ENCODE measurements at regions not wholly inside any gene's neighbourhood (a gene's known extent, or its start where the extent isn't known, plus 50 kb on each side); places are given as distances from the start of the nearest gene placed in this dataset.
"Not testable (repeated sequence)": the region's sequence is repeated elsewhere in the genome, so short reads cannot be mapped to it uniquely, and the experiment has no call there.

- no peaks in the 10 kb centered on the region for H3K36me3 ChIP-seq
- TF ChIP-seq POLR2A (IDR thresholded peaks at IDR 0.05) (no peak), EP300 (IDR thresholded peaks at IDR 0.05) (no peak), CTCF (IDR thresholded peaks at IDR 0.05) (peak; percentile 55 to 77 (median 66))
- peak in 1 of 2 donors; percentile 76 for DNase-seq (ENCODE audit: low spot score in 2 of 2)
Observed at GRCh38 chr13:24995225-24995804, 100.6 kb upstream of the PABPC3 start.

GRCh38 chr13:24997367-24997967 lies 98.5 kb upstream of the PABPC3 start:
- H3K4me3 ChIP-seq: no peak overlapping the region
- TF ChIP-seq CTCF (IDR thresholded peaks at IDR 0.05) (peak; percentile 48 to 71 (median 64)), POLR2A (IDR thresholded peaks at IDR 0.05) (no peak), EP300 (IDR thresholded peaks at IDR 0.05) (no peak)
- H3K36me3 ChIP-seq: no peaks in the 10 kb centered on the region
- no peak overlapping the region for H3K27ac ChIP-seq
- WGBS, 2 donors: 33 to 34% methylated on average over 10 of the region's 10 CpGs
- DNase-seq (ENCODE audit: low spot score in 2 of 2): peak in 1 of 2 donors; percentile 67
- no peaks in the 10 kb centered on the region for H3K4me1 ChIP-seq
- peaks cover 0 to 17% of the 10 kb centered on the region in 2 donors for H3K27me3 ChIP-seq
- no peaks in the 10 kb centered on the region for H3K9me3 ChIP-seq

More at GRCh38 chr13:24995225-24995804, 100.6 kb upstream of the PABPC3 start:
- Histone ChIP-seq H3K9me3 (no peaks in the 10 kb centered on the region), H3K27me3 (peaks cover 0 to 4% of the 10 kb centered on the region in 2 donors), H3K4me1 (no peaks in the 10 kb centered on the region), H3K4me3 (no peak overlapping the region), H3K27ac (no peak overlapping the region)
- WGBS, 2 donors: 8 to 11% methylated on average over 6 of the region's 6 CpGs

- Histone ChIP-seq H3K4me3 (no peak overlapping the region), H3K36me3 (no peaks in the 10 kb centered on the region), H3K4me1 (no peaks in the 10 kb centered on the region), H3K27ac (no peak overlapping the region), H3K9me3 (no peaks in the 10 kb centered on the region), H3K27me3 (peaks cover 0 to 17% of the 10 kb centered on the region in 2 donors)
- no peak for DNase-seq (ENCODE audit: low spot score in 2 of 2)
- TF ChIP-seq EP300 (IDR thresholded peaks at IDR 0.05) (no peak), POLR2A (IDR thresholded peaks at IDR 0.05) (no peak), CTCF (IDR thresholded peaks at IDR 0.05) (no peak)
- WGBS, 2 donors: 86 to 91% methylated on average over 8 of the region's 8 CpGs
Observed at GRCh38 chr13:24998433-24998832, 97.5 kb upstream of the PABPC3 start.

- 69 to 72% methylated on average over 11 of the region's 11 CpGs for WGBS, 2 donors
- H3K27me3 ChIP-seq: peaks cover 0 to 17% of the 10 kb centered on the region in 2 donors
- no peak overlapping the region for H3K4me3 ChIP-seq
- no peak overlapping the region for H3K27ac ChIP-seq
- TF ChIP-seq CTCF (IDR thresholded peaks at IDR 0.05): no peak
- no peak for TF ChIP-seq EP300 (IDR thresholded peaks at IDR 0.05)
- no peak for TF ChIP-seq POLR2A (IDR thresholded peaks at IDR 0.05)
- H3K36me3 ChIP-seq: no peaks in the 10 kb centered on the region
- no peak for DNase-seq (ENCODE audit: low spot score in 2 of 2)
- H3K9me3 ChIP-seq: no peaks in the 10 kb centered on the region
- H3K4me1 ChIP-seq: no peaks in the 10 kb centered on the region
Observed at GRCh38 chr13:25001476-25002206, 94.3 kb upstream of the PABPC3 start.

- not testable (repeated sequence) for H3K27ac ChIP-seq; DNase-seq (ENCODE audit: low spot score in 2 of 2); H3K9me3 ChIP-seq; H3K4me3 ChIP-seq; H3K36me3 ChIP-seq; H3K4me1 ChIP-seq
- 29 to 34% methylated on average over 14 of the region's 14 CpGs for WGBS, 2 donors
- peaks cover 0 to 17% of the 10 kb centered on the region in 2 donors for H3K27me3 ChIP-seq
Observed at GRCh38 chr13:25002311-25002710, 93.6 kb upstream of the PABPC3 start.

- WGBS, 2 donors: 82 to 92% methylated on average over 4 of the region's 10 CpGs
Observed at GRCh38 chr13:25004489-25004888, 91.4 kb upstream of the PABPC3 start.

More at GRCh38 chr13:25004489-25004888, 91.4 kb upstream of the PABPC3 start:
- not testable (repeated sequence) for H3K36me3 ChIP-seq; H3K9me3 ChIP-seq; H3K4me3 ChIP-seq; H3K27ac ChIP-seq; H3K4me1 ChIP-seq; DNase-seq (ENCODE audit: low spot score in 2 of 2)
- peaks cover 0 to 13% of the 10 kb centered on the region in 2 donors for H3K27me3 ChIP-seq
